ENCODE measurements at regions not wholly inside any gene's neighbourhood (a gene's known extent, or its start where the extent isn't known, plus 50 kb on each side); places are given as distances from the start of the nearest gene placed in this dataset.
"Not testable (repeated sequence)": the region's sequence is repeated elsewhere in the genome, so short reads cannot be mapped to it uniquely, and the experiment has no call there.

GRCh38 chr4:67035501-67035900 is 509.8 kb downstream of the CENPC start:
- DNase-seq: no peak

GRCh38 chr4:67030636-67031035 is 514.7 kb downstream of the CENPC start:
- DNase-seq: no peak

GRCh38 chr4:67020438-67020797 is 524.9 kb downstream of the CENPC start:
- no peak for DNase-seq

- no peak for DNase-seq
Observed at GRCh38 chr4:67019686-67020437, 525.4 kb downstream of the CENPC start.

- no peak for DNase-seq
Observed at GRCh38 chr4:67014592-67014991, 530.7 kb downstream of the CENPC start.

GRCh38 chr4:67006791-67007190 is 538.5 kb downstream of the CENPC start:
- DNase-seq: no peak

- no peak for DNase-seq
Observed at GRCh38 chr4:66991521-66991920, 553.8 kb downstream of the CENPC start.

- no peak for DNase-seq
Observed at GRCh38 chr4:66974665-66975064, 570.6 kb downstream of the CENPC start.

GRCh38 chr4:66972087-66972486 is 573.2 kb downstream of the CENPC start:
- DNase-seq: no peak

GRCh38 chr4:66964467-66964866 is 580.8 kb downstream of the CENPC start:
- DNase-seq: no peak

- DNase-seq: no peak
Observed at GRCh38 chr4:66963084-66963483, 582.2 kb downstream of the CENPC start.

- no peak for DNase-seq
Observed at GRCh38 chr4:66959207-66959606, 586.1 kb downstream of the CENPC start.

GRCh38 chr4:66956852-66957251 is 588.5 kb downstream of the CENPC start:
- DNase-seq: no peak

- DNase-seq: no peak
Observed at GRCh38 chr4:66956426-66956825, 588.9 kb downstream of the CENPC start.

- DNase-seq: no peak
Observed at GRCh38 chr4:66955784-66956183, 589.5 kb downstream of the CENPC start.

- no peak for DNase-seq
Observed at GRCh38 chr4:66949419-66949818, 595.9 kb downstream of the CENPC start.

GRCh38 chr4:66946761-66947160 is 598.5 kb downstream of the CENPC start:
- no peak for DNase-seq

GRCh38 chr4:66943112-66943511 is 602.2 kb downstream of the CENPC start:
- no peak for DNase-seq

GRCh38 chr4:66931981-66932380 is 613.3 kb downstream of the CENPC start:
- not testable (repeated sequence) for DNase-seq

GRCh38 chr4:66930206-66930605 is 615.1 kb downstream of the CENPC start:
- no peak for DNase-seq

GRCh38 chr4:66929748-66930147 is 615.6 kb downstream of the CENPC start:
- no peak for DNase-seq

GRCh38 chr4:66928881-66929280 is 616.4 kb downstream of the CENPC start:
- not testable (repeated sequence) for DNase-seq

GRCh38 chr4:66927937-66928336 is 617.4 kb downstream of the CENPC start:
- DNase-seq: no peak

- DNase-seq: no peak
Observed at GRCh38 chr4:66926687-66927086, 618.6 kb downstream of the CENPC start.

Measured in stimulated activated CD4-positive, alpha-beta T cell treated with anti-CD3 and anti-CD28 coated beads, Interleukin-2, amount 100 ng/mL, for 48 hours (primary cell).